A673 (cell line): ENCODE measurements at regions not wholly inside any gene's neighbourhood (a gene's known extent, or its start where the extent isn't known, plus 50 kb on each side); places are given as distances from the start of the nearest gene placed in this dataset.

Experiments used
- EZH2 ChIP-seq: fragments of 200-600 bp; sonication (generic); IDR thresholded peaks from 2 replicates; pipeline ENCODE4 v1.6.1; 2017; ENCODE audit warnings: borderline replicate concordance, low read depth, mild to moderate bottlenecking, mixed read lengths, antibody characterized with exemption, low read length; ENCODE audit not compliant: poor library complexity, severe bottlenecking
- TF ChIP-seq, protein P1 (sequence below): fragments of 300-800, 200-600 bp; sonication (generic); conservative IDR thresholded peaks from 2 replicates; pipeline ENCODE4 v1.5.1; 2017; ENCODE audit warnings: low read depth, mild to moderate bottlenecking, antibody characterized with exemption, low read length, moderate library complexity, mixed read lengths

DNA sequence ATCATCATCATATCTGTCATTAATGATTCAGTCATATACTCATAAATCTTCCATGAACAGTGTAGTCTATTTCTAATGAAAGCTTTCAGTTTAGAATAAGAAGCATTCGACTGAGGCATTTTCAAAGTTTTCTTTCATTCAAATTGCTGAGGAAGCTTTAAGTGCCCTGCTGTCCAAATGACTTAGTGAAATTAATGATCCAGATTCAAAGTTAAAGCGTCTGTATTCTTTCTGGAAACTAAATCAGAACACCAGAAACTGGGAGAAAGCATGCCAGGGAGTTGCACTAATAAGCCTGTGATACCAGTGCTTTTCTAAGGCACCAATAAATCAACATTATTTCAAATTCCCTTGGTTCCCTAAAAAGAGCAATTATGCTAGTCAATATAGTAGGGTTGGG, 367.8 kb upstream of the ANO5 start:
- TF ChIP-seq, protein P1, sequence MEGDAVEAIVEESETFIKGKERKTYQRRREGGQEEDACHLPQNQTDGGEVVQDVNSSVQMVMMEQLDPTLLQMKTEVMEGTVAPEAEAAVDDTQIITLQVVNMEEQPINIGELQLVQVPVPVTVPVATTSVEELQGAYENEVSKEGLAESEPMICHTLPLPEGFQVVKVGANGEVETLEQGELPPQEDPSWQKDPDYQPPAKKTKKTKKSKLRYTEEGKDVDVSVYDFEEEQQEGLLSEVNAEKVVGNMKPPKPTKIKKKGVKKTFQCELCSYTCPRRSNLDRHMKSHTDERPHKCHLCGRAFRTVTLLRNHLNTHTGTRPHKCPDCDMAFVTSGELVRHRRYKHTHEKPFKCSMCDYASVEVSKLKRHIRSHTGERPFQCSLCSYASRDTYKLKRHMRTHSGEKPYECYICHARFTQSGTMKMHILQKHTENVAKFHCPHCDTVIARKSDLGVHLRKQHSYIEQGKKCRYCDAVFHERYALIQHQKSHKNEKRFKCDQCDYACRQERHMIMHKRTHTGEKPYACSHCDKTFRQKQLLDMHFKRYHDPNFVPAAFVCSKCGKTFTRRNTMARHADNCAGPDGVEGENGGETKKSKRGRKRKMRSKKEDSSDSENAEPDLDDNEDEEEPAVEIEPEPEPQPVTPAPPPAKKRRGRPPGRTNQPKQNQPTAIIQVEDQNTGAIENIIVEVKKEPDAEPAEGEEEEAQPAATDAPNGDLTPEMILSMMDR = no peak
- no peak for TF ChIP-seq EZH2
